VCaP (cell line): ENCODE measurements at regions not wholly inside any gene's neighbourhood (a gene's known extent, or its start where the extent isn't known, plus 50 kb on each side); places are given as distances from the start of the nearest gene placed in this dataset.

Experiments used
- H3K27ac ChIP-seq: fragments of 450-650 bp; 2 replicates; pipeline ENCODE4 v1.5.1; 2017
- TF ChIP-seq, protein P1 (sequence below): fragments of 450-650 bp; conservative IDR thresholded peaks from 2 replicates; pipeline ENCODE4 v1.5.1; 2017; ENCODE audit warnings: mild to moderate bottlenecking, moderate library complexity

- H3K27ac ChIP-seq, result no peak overlapping the region
- TF ChIP-seq, protein P1, sequence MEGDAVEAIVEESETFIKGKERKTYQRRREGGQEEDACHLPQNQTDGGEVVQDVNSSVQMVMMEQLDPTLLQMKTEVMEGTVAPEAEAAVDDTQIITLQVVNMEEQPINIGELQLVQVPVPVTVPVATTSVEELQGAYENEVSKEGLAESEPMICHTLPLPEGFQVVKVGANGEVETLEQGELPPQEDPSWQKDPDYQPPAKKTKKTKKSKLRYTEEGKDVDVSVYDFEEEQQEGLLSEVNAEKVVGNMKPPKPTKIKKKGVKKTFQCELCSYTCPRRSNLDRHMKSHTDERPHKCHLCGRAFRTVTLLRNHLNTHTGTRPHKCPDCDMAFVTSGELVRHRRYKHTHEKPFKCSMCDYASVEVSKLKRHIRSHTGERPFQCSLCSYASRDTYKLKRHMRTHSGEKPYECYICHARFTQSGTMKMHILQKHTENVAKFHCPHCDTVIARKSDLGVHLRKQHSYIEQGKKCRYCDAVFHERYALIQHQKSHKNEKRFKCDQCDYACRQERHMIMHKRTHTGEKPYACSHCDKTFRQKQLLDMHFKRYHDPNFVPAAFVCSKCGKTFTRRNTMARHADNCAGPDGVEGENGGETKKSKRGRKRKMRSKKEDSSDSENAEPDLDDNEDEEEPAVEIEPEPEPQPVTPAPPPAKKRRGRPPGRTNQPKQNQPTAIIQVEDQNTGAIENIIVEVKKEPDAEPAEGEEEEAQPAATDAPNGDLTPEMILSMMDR, result no peak
These were observed 178.5 kb downstream of the ZC3H11B start for GRCh38 chr1:219434285-219434922.

DNA sequence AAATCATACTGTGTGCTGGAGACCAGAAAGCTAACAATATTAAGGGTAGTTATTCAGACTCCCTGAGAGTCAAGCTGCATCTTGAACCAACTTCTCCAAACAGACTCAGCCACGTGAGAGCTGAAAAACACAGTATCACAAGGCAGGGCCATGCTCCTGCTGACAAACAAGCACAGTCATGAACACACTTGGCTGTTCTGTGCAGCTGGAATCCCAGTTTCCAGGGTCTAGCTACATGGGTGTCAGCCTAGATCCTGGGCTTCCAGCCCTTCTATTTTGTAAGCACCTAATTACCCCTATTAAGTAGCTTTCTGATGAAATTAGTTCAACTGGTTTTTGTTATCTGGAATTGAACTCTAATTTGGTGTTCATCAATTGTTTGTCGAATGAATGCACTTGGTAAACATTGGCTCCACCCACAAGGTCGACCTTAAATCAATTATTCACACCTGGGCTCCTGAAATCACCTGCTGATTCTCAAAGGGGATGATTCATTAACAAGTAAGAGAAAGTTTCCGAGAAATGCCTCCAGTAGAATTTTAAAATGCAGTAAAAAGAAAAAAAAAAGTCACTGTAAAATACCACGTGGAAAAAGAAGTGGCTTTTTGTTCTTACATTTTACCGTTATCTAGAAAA is 179.3 kb downstream of the ZC3H11B start:
- TF ChIP-seq, protein P1, result no peak
- no peak overlapping the region for H3K27ac ChIP-seq

DNA sequence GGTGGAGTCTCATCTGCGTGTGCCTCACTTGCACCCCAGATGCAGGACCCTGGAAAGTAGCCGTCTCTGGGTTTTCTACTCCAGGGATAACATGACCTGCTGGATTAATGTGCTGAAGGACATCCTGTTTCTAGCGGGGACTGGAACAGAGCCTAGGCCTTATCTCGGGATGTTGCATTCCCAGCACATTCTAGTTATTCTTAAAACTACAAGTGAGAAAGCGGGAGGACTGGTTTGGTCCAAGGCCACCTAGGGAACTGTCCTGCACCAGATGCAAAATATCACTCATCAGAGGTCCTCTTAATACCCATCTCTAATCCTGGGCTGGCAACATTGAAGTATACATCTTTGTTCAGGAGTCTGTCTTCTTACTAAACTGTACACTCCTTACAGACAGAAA is 179.9 kb downstream of the ZC3H11B start:
- H3K27ac ChIP-seq, result no peak overlapping the region
- TF ChIP-seq, protein P1, result no peak

- H3K27ac ChIP-seq, result no peak overlapping the region
- TF ChIP-seq, protein P1, result no peak
These were observed 180.7 kb downstream of the ZC3H11B start for GRCh38 chr1:219432191-219432606.

DNA sequence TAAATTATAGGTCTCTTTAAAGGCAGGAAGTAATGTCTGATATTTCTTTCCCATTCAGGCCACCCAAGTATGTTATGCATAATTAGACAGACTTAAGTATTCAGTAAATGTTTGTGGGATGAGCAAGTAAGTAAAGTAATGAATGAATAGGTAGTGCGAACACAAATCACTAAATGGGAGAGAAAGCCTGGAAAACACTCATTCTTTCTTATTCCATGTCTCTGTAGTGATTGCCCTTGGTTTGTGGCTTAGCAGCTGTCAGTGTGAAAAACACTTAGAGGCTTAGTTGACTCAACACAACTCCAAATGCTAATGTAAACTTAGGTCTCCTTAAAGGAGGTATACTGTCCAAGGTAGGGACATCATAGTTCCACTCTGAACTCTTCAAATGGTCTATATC is 182.5 kb downstream of the ZC3H11B start:
- TF ChIP-seq, protein P1, result no peak
- no peak overlapping the region for H3K27ac ChIP-seq

- H3K27ac ChIP-seq, result no peak overlapping the region
- TF ChIP-seq, protein P1, result no peak
These were observed 184.3 kb downstream of the ZC3H11B start for GRCh38 chr1:219428651-219429050.

DNA sequence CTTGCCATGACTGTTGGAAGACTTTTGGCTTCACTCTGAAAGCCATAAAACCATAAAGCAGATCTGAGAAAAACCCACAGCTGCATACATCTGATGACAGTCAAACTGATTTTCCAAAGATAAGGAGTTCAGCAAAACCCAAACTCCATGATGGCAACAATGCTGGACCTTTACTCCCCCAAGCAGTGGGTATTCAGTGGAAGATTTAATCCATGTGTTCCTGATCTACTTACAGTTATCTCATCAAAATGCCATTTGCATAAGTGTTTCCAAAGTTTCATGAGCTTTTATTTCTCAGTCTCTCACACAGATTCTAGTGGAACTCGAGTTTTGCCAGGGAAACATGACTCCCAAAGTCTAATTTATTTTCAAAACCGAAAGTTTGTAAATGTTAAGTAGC is 184.9 kb downstream of the ZC3H11B start:
- TF ChIP-seq, protein P1, result no peak
- H3K27ac ChIP-seq, result no peak overlapping the region
